Suprapubic skin (tissue), 4 donors: ENCODE measurements at regions not wholly inside any gene's neighbourhood (a gene's known extent, or its start where the extent isn't known, plus 50 kb on each side); places are given as distances from the start of the nearest gene placed in this dataset.

Experiments
- CTCF ChIP-seq, 2 donors: fragments of 200-600 bp in 1 of 2; fragments of 450-650 bp in 1 of 2; sonication (generic) in 1 of 2; IDR thresholded peaks; one replicate each; pipeline ENCODE4 v1.5.1; 2016 to 2019; ENCODE audit warnings: antibody characterized with exemption in 2 of 2, mild to moderate bottlenecking in 1 of 2, moderate library complexity in 1 of 2
- POLR2A ChIP-seq, 2 donors: fragments of 450-650 bp; IDR thresholded peaks; one replicate each; pipeline ENCODE4 v1.6.1; 2017; ENCODE audit warnings: antibody characterized with exemption in 2 of 2, mild to moderate bottlenecking in 2 of 2, moderate library complexity in 2 of 2
- POLR2AphosphoS5 ChIP-seq, 3 donors: sonication (generic); formaldehyde crosslinking; IDR thresholded peaks; one replicate each; pipeline ENCODE4 v1.6.1; 2017; ENCODE audit warnings: antibody characterized with exemption in 3 of 3

GRCh38 chr17:53017227-53017626 lies 805.5 kb upstream of the KIF2B start:
- TF ChIP-seq CTCF (IDR thresholded peaks at IDR 0.05) (no peak), POLR2AphosphoS5 (IDR thresholded peaks at IDR 0.05) (no peak), POLR2A (IDR thresholded peaks at IDR 0.05) (no peak)
